SK-N-SH treated with all-trans-retinoic acid at 6 μM for 48 hours (cell line): ENCODE measurements at regions not wholly inside any gene's neighbourhood (a gene's known extent, or its start where the extent isn't known, plus 50 kb on each side); places are given as distances from the start of the nearest gene placed in this dataset.

Source experiments
- ARNTL ChIP-seq: fragments of 450-650 bp; formaldehyde crosslinking; IDR thresholded peaks from 2 replicates; pipeline ENCODE4 v1.5.0; 2020; ENCODE audit warnings: low read depth, mild to moderate bottlenecking, moderate library complexity, borderline replicate concordance
- BACH2 ChIP-seq: fragments of 250-450 bp; sonication (Bioruptor Pico); IDR thresholded peaks from 2 replicates; pipeline ENCODE4 v1.9.0; 2021; ENCODE audit warnings: mild to moderate bottlenecking, borderline replicate concordance
- CSDC2 ChIP-seq: fragments of 250-450 bp; sonication (Bioruptor Pico); IDR thresholded peaks from 2 replicates; pipeline ENCODE4 v1.5.0; 2020; ENCODE audit warnings: mild to moderate bottlenecking, moderate library complexity
- ISL1 ChIP-seq: fragments of 250-450 bp; sonication (Bioruptor Pico); IDR thresholded peaks from 2 replicates; pipeline ENCODE4 v2.1.2; 2022; ENCODE audit warnings: mild to moderate bottlenecking, moderate library complexity
- RARB ChIP-seq: fragments of 250-450 bp; sonication (Bioruptor Pico); IDR thresholded peaks from 2 replicates; pipeline ENCODE4 v1.8.0; 2021; ENCODE audit warnings: mild to moderate bottlenecking, moderate library complexity
- TSHZ2 ChIP-seq: fragments of 250-450 bp; sonication (Bioruptor Pico); IDR thresholded peaks from 2 replicates; pipeline ENCODE4 v1.5.0; 2020; ENCODE audit warnings: mild to moderate bottlenecking, moderate library complexity
- ZFP3 ChIP-seq: fragments of 250-450 bp; sonication (Bioruptor Pico); IDR thresholded peaks from 2 replicates; pipeline ENCODE4 v1.5.0; 2020; ENCODE audit warnings: mild to moderate bottlenecking, moderate library complexity
- ZFP30 ChIP-seq: fragments of 450-650 bp; formaldehyde crosslinking; IDR thresholded peaks from 2 replicates; pipeline ENCODE4 v1.5.0; 2022; ENCODE audit warnings: mild to moderate bottlenecking, moderate library complexity
- TF ChIP-seq, protein P1 (sequence below): fragments of 250-450 bp; sonication (Bioruptor Pico); IDR thresholded peaks from 2 replicates; pipeline ENCODE4 v1.5.1; 2021; ENCODE audit warnings: mild to moderate bottlenecking, moderate library complexity
- TF ChIP-seq, protein P2 (sequence below): fragments of 250-450 bp; sonication (Bioruptor Pico); IDR thresholded peaks from 2 replicates; pipeline ENCODE4 v1.8.0; 2020; ENCODE audit warnings: mild to moderate bottlenecking, moderate library complexity, borderline replicate concordance

DNA sequence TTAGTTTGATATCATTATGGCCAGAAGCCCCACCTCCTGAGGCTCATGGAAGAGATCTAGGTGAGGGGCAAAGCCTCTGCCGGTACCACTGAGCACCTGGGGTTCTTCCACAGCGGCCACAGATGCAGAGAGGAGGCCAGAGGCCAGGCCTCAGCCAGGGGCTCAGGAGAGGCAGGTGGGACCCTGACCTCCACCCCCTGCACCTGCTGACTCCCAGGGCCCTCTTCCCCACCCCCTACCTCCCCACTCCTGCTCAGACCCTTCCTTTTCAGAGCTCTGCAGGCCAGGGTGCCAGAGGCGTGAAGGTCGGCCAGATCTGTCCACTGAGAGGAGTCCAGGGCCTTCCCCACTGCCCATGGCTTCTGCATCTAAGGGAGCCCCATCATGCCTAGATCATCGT is 178.7 kb upstream of the PPP2R2D start:
- no peak for TF ChIP-seq RARB
- no peak for TF ChIP-seq ISL1 (CRISPR knock-in tag)
- TF ChIP-seq BACH2 (CRISPR knock-in tag), result no peak
- TF ChIP-seq ARNTL, result no peak
- TF ChIP-seq TSHZ2 (CRISPR knock-in tag), result no peak
- TF ChIP-seq CSDC2 (CRISPR knock-in tag), result no peak
- TF ChIP-seq ZFP30 (CRISPR knock-in tag), result no peak
- TF ChIP-seq, protein P1, sequence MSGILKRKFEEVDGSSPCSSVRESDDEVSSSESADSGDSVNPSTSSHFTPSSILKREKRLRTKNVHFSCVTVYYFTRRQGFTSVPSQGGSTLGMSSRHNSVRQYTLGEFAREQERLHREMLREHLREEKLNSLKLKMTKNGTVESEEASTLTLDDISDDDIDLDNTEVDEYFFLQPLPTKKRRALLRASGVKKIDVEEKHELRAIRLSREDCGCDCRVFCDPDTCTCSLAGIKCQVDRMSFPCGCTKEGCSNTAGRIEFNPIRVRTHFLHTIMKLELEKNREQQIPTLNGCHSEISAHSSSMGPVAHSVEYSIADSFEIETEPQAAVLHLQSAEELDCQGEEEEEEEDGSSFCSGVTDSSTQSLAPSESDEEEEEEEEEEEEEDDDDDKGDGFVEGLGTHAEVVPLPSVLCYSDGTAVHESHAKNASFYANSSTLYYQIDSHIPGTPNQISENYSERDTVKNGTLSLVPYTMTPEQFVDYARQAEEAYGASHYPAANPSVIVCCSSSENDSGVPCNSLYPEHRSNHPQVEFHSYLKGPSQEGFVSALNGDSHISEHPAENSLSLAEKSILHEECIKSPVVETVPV (CRISPR knock-in tag), result no peak
- TF ChIP-seq ZFP3 (CRISPR knock-in tag), result no peak
- TF ChIP-seq, protein P2, sequence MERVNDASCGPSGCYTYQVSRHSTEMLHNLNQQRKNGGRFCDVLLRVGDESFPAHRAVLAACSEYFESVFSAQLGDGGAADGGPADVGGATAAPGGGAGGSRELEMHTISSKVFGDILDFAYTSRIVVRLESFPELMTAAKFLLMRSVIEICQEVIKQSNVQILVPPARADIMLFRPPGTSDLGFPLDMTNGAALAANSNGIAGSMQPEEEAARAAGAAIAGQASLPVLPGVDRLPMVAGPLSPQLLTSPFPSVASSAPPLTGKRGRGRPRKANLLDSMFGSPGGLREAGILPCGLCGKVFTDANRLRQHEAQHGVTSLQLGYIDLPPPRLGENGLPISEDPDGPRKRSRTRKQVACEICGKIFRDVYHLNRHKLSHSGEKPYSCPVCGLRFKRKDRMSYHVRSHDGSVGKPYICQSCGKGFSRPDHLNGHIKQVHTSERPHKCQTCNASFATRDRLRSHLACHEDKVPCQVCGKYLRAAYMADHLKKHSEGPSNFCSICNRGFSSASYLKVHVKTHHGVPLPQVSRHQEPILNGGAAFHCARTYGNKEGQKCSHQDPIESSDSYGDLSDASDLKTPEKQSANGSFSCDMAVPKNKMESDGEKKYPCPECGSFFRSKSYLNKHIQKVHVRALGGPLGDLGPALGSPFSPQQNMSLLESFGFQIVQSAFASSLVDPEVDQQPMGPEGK, result no peak
